ELR (cell line): ENCODE measurements at regions not wholly inside any gene's neighbourhood (a gene's known extent, or its start where the extent isn't known, plus 50 kb on each side); places are given as distances from the start of the nearest gene placed in this dataset.

Experiments used
- DNase-seq: peaks from one replicate; pipeline ENCODE4 v3.0.0-alpha.2; 2015; ENCODE audit warnings: low read depth

DNA sequence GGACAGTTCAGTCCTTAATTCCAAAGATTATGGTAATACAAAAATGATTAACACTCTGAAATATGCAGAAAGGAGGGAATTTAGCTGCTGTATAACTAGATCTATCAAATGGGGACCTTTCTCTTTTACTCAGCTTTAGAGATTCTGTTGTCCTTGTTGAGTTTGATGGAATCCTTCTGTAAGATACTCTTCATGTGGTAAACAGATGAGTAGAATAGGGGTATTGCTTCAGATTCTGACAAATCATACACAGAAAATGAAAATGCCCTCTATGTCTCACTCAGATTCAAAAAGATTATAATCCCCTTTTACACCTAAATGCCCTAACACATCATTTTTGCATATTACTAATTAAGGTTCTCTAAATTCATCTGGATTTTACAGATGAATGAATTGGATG, 50.7 kb downstream of the ARHGAP35 start:
- DNase-seq = no peak

DNA sequence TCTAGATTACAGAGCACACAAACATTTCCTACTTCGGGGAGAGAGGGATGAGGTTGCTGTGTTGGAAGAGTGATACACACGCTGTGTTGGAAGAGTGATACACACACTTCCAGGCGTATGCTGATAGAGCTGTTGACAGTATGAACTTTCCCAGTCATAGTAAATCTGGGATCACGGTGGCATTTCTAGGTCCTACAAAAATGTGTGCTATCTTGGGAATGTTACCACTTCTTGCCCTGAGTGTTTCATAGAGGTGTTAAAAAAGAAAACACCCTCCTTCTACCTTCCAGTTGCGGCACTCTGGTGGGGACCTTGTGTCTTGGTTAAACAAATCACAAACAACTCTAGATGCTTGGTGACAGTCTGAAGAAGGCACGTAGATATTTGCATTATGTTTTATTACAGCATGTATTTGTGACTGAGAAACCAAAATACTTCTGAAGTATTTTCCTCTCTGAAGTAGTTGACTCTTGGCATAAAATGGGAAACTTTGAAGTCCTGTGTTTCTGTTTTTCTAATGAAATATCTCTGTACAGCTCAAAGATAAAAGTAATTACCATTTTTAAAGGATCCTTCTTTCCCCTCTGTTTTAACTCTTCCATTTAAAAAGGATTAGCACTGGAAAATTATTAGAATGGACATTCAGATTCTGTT, 52.5 kb downstream of the ARHGAP35 start:
- DNase-seq = peak; percentile 22

DNA sequence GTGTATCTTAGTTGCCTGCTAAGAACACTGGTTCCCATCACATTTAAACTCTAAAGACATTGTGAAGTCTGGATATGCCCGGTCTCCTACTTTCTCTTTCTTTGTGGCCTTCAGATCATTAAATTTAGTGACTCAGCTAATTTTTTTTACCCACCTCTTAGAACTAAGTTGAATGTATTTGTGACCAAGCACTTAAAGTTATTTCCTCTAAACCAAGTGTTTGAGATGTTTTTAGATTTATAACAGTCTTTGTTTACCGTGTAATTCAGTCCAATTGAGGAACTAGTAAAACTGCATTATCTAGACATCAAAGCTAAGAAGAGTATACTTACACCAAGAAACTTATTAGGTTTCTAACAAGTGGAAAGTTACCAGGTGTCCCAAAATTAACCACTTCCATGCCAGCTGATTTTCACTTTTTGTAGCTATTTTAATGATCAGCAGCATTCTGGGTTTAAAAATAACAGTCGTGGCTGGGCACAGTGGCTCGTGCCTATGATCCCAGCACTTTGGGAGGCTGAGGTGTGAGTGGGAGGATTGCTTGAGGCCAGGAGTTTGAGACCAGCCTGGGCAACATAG, 53.1 kb downstream of the ARHGAP35 start:
- peak; percentile 57 for DNase-seq

DNA sequence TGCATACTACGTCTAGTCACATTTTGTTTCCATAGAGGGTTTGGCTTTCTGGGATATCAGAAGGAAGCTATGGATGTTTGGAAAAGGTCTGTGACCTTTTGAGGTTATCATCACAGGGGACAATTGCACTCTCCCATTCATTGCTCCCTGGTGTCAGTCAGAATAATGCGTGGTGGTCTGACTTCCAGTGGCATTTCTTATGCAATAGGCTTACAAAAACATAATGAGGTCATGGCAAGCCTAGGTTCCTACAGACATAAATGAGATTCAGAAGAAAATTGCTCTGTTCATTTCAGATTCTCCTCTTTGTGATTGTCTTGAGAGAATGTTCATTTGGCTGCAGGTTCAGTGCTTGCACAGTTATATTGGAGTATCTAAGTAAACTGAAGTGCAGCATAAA, 54.6 kb downstream of the ARHGAP35 start:
- DNase-seq = no peak

DNA sequence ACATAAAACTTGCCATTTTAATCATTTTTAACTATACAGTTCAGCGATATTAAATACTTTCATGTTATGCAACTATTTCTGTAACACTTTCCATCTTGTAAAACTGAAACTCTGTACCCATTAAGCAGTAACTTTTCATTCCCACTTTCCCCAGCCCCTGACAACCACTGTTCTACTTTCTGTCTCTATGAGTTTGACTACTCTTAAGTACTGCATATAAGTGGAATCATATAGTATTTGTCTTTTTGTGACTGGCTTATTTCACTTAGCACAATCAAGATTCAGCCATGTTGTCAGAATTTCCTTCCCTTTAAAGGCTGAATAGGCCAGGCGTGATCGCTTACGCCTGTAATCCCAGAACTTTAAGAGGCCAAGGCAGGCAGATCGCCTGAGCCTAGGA, 56.2 kb downstream of the ARHGAP35 start:
- no peak for DNase-seq

DNA sequence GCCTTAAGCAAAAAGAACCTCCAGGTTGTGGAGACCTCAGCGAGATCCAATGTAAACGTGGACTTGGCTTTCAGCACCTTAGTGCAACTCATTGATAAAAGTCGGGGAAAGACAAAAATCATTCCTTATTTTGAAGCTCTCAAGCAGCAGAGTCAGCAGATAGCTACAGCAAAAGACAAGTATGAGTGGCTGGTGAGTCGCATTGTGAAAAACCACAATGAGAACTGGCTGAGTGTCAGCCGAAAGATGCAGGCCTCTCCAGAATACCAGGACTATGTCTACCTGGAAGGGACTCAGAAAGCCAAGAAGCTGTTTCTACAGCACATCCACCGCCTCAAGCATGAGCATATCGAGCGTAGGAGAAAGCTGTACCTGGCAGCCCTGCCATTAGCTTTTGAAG, 58.5 kb downstream of the ARHGAP35 start:
- DNase-seq = peak; percentile 48

DNA sequence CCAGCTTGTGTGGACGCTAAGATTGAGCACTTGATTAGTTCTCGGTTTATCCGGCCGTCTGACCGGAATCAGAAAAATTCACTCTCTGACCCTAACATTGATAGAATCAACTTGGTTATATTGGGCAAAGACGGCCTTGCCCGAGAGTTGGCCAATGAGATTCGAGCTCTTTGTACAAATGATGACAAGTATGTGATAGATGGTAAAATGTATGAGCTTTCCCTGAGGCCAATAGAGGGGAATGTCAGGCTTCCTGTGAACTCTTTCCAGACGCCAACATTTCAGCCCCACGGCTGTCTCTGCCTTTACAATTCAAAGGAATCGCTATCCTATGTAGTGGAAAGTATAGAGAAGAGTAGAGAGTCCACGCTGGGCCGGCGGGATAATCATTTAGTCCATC, 59.6 kb downstream of the ARHGAP35 start:
- DNase-seq = no peak

DNA sequence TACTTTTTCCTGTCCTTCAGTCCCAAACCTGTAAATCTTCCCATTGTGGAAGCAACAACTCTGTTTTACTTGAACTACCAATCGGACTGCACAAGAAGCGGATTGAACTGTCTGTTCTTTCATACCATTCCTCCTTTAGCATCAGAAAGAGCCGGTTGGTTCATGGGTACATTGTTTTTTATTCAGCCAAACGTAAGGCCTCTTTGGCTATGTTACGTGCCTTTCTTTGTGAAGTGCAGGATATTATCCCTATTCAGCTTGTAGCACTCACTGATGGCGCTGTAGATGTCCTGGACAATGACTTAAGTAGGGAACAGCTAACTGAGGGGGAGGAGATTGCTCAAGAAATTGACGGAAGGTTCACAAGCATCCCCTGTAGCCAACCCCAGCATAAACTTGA, 60.3 kb downstream of the ARHGAP35 start:
- DNase-seq = no peak

DNA sequence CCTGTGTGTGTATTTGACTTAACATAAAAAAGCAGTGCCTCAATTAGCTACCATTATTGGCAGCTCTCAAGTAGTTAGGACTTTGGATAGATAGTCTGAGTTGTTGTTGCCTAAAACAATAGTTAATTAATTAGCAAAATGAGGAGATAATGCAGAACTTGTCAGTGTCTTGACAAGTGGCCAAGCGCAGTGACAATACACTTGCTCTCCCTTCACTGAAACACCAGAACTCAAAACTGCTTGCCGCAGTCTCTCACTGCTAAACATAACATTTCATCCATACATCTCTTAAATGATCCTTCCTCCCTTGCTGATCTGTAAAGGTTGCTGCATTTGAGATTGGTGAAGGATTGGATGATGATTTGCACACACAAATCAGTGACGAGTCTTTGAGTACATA, 61.7 kb downstream of the ARHGAP35 start:
- DNase-seq = no peak

DNA sequence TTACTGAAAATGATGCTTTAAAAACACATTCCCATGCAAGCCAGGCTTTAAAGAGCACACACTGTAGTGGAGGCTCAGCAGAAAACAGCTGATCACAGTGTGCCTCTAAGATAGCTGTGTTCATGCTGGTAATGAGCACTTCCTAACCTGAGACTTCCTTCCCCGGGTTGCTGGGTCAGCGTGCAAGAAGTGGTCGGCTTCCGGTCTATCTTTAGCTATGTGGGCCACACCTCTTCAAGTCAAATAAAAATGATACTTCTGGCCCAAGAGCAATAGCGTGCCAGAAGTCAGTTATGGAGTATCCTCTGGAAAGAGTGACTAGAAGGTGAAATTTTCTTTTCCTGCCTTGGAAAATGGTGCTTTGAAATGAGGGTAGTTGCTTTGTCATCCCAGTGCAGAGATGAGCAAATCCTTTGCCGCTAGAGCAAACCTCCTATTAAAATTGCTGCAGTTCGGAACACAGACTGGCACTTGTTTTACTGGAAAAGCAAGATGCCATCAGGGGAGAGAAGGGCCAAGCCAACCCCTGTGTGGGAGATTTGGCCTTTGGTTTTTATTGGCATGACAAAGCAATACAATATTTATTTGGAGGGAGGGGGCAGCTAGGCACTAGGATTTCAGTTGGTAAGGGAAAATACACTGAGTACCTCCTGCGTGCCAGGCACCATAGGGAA, 64.2 kb downstream of the ARHGAP35 start:
- no peak for DNase-seq

DNA sequence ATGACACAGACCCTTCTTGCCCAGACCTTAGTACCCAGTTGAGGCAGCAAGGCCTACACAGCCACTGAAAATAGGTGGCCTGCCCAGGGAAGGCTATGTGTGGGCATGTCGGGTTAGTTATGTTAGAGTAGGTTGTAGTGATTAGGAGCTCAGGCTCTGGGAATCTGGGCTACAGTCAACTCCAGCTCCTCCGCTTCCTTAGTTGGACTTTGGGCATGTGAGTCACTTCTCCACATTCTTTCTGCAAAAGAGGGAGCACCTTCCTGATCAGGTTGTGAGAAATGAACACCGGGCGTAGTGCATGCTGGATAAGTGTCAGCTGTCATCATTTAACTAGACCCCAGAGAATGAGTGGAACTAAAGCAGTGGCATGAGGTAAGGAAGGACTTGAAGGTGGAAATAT, 64.8 kb downstream of the ARHGAP35 start:
- peak; percentile 31 for DNase-seq

DNA sequence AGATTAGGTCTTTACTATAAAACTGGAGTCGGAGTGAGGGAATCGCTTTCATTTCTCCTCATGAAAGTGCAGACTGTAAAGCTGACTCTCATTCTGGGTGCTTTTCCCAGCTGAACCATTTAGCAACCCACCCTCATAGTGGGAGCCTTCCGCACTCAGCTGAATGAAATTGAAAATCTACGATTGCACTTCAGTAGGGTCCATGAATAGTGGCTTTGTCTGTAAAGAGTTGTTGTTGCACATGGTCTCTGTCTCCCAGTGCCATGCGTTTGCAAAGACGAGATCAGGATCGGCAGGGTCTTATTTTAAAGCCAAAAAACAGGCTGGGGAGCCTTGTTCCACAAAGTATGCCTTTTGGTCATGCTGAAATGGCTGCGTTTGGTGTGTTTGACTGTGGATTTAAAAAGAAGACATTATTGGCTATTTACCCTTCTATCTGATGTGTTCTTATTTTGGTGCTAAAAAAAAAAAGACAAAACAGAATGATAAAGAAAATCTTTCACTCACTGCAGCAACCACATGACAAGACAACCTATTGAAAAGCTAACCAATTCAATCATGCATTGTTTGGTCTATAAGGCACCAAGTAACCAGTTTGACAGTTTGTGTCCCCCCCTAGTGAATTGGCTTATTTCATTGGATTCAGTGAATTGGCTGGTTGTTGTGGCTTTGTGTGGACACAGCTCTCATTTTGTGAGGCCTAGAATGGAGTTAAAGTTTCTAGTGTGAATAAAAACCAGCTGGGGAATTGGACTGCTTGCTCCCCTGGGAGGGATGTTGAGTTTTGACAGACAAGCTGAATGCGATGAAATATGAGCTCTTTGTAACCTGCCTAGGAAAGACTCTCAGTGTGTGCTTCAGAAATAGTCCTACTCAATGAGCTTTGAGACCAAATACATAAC, 65.6 kb downstream of the ARHGAP35 start:
- DNase-seq = no peak

DNA sequence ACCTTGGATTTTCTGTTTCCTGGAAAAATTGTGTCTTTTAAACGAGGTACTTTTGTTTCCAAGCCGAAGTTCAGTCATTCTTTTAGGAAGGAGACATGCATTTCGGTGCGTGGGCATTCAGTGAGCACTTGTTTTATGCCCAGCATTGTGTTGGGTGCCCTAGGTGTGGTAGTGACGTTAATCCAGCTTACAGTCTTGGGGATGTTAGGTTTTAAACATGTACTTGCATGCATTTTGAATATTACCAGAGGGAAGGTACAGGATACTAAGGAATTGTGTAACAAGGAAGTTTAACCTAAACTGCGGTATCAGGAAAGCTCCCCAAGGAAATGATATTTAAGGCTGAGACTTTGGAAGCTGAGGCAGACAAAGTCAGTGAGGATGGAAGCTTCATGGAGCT, 66.3 kb downstream of the ARHGAP35 start:
- DNase-seq = no peak

DNA sequence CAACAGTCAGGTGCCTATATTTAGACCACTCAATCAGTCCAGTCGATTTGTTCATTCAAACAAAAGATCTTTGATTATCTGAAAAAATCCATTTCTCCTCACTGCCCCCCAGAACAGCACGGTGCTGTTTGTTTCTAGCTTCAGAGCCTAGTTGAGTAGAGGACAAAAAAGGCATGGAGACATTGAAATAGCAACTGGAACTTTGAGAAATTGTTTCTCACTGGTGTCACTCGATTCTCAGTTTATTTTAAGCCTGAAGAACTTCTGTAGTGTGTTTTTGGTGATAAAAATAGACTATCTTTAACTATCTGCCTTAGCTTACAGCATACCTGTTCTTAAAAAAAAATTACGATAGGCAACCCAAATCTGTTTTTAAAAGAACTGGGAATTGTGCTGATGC, 67.1 kb downstream of the ARHGAP35 start:
- no peak for DNase-seq

DNA sequence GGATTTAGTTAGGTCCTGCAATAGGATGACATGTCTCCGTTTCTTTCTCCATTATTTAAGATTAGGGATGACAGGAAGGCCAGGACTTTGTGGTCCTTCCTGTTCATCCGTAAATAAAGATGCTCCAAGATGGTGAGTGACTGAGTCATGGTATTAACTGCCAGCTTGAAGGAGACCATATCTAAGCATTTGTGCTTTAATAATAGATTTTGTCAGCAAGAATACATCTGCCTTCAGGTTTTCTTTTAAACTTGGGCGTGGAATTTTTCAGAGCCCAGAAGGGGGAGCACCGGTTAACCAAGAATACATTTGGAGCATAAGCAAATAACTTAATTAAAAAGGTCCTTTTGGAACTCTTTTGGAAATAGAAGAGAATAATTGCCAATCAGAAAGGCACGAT, 68.2 kb downstream of the ARHGAP35 start:
- peak; percentile 47 for DNase-seq

DNA sequence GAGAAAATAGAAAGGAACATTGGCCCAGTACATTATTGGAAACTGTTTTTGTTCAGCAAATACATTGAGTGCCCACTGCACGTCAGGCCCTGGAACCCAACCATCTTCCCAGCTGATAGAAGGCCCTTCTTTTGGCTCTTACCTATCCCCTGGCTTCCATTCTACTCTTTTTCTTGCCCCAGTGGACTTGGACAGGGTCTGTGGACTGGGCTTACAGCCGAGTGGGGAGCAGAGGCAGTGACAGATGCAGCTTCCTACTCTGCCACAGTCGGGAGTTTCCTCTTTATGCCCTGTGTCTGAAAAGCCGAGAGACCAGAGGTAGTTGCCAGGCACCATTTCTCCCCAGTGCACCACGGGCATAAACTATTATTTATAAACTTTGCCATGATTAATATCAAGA, 70.4 kb downstream of the ARHGAP35 start:
- DNase-seq = no peak

DNA sequence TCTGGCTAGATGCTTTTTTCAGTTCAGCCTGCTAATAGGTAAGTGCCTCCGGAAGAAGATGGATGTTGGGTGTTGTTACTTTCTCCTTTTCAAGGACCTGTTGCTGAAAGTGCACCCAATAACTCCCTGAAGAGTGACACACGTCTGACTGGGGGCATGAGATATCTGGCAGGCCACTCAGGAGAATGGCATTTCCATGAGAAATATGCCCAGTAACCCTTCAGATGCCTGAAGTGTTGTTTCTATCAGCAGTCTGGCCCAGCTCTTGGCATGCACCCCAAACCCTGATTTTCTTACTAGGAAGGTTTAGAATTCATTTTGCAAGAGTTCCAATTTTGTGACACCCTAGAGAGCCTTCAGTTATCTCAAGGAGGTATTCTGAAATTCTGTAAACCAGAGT, 71.5 kb downstream of the ARHGAP35 start:
- DNase-seq = peak; percentile 72

DNA sequence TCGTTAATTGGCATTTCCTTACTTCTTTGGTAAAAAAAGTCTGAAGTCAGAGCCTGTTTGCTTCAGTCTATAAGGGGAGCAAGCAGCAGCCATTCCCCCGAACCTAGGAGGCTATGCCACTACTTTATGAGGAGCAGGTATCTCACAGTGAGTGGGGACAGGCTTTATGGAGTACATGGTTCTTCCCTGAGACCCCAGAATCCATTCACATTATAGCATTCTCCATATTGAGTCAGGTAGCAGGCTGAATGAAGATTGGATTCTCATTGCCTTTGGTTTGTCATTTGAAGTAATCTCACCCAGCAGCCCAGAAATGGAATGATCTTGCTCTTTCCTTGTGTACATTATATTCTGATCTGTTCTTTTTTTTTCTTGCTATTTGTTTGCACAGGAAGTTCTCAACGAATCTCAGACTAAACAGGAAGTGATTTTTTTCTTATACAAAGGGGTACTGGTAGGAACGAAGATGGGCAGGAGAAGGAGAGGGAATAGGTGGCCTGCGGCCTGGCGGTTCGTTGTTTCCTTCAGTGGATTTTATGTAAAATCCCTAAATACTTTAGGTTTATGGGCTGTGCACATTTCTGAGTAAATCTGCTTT, 74.4 kb downstream of the ARHGAP35 start:
- no peak for DNase-seq

DNA sequence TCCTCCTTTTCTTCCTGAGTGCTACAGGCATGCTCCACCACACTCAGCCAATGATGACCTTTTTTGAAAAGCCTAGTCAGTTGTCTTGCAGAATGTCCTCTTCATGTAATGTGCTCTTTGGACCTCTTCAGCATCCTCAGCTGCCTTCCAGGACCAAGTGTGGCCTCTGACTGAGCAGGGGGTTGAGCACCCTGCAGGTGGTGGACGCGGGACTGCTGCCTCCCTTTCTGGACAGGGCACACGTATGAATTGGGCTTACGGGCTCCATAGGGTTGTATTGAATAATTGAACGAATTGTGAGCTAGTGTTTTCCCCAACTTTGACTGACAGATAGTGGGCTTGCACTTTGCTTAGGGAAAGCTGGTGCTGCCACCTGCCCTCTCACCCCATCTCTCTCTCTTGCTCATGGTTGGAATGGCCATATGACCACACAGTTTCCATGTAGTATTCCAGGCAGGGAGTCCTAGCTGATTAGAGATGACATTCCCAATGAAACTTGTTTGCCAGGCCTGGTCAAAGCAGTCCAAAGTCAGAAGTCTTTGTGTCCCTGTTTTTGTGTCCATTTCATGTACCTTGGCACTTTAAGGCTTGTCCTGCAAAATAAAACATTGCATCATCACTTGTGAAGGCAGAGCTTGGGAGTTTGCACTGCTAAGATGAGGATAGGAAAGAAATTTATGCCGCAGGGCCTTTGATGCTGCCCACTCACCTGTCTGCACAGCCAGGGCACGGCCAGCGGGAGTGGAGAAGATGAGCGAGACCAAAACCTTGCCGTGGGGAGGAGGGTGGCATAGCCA, 76.3 kb upstream of the NPAS1 start:
- no peak for DNase-seq

DNA sequence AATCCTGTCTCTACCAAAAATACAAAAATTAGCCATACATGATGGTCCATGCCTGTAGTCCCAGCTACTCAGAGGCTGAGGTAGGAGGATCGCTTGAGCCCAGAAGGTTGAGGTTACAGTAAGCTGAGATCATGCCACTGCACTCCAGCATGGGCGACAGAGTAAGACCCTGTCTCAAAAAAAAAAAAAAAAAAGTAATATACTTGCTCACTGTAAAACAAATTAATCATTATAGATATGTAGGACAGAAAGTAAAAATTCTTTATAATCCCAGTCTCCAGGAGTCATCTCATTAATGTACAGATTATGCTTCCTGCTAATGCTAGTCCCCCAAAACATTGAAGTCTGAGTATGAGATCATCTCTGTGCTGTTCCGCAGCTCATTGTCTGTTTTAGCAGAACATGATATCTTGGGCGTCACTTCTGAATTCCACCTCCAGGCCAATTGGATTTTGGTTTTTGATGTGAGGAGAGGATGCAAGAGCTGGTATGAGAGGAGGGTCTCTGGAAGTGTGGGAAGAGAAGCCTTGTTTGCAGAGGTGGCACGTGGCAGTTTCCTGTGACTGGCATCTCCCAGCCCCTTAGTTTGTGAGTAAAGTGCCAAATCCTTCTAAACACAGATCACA, 75.4 kb upstream of the NPAS1 start:
- no peak for DNase-seq
